Upper lobe of right lung (tissue), 1 donor: ENCODE measurements at regions not wholly inside any gene's neighbourhood (a gene's known extent, or its start where the extent isn't known, plus 50 kb on each side); places are given as distances from the start of the nearest gene placed in this dataset.
A peak's percentile ranks its signal among the peaks of the same experiment; 100 is the strongest.

ENCODE experiments used
- ATAC-seq: fragments of 200-7000 bp; cut with Tn5 transposase; one replicate; pipeline ENCODE4 v1.9.1; 2020; ENCODE audit warnings: mild to moderate bottlenecking, moderate library complexity
- DNase-seq: peaks from one replicate; pipeline ENCODE4 v3.0.0-alpha.2; 2020
- H3K27ac ChIP-seq: fragments of 200-600 bp; one replicate; pipeline ENCODE4 v1.8.0; 2022
- H3K27me3 ChIP-seq: fragments of 200-600 bp; one replicate; pipeline ENCODE4 v1.8.0; 2022; ENCODE audit warnings: mild to moderate bottlenecking
- H3K36me3 ChIP-seq: fragments of 200-600 bp; one replicate; pipeline ENCODE4 v1.8.0; 2022
- H3K4me1 ChIP-seq: fragments of 200-600 bp; one replicate; pipeline ENCODE4 v1.8.0; 2022
- H3K4me3 ChIP-seq: fragments of 200-600 bp; one replicate; pipeline ENCODE4 v1.8.0; 2022; ENCODE audit warnings: mild to moderate bottlenecking
- H3K9me3 ChIP-seq: fragments of 200-600 bp; one replicate; pipeline ENCODE4 v1.8.0; 2022
- intact Hi-C: fragments of 100-400 bp; cut with DNase I; formaldehyde crosslinking; loops from one replicate; pipeline ENCODE4 v1.11.0; 2022
- TF ChIP-seq, protein P1 (sequence below): fragments of 200-600 bp; IDR thresholded peaks from one replicate; pipeline ENCODE4 v1.8.0; 2022; ENCODE audit warnings: antibody characterized with exemption
- donor health status: DM: no; HTN: yes; CAD: no; lungs with severe emphysema.

DNA sequence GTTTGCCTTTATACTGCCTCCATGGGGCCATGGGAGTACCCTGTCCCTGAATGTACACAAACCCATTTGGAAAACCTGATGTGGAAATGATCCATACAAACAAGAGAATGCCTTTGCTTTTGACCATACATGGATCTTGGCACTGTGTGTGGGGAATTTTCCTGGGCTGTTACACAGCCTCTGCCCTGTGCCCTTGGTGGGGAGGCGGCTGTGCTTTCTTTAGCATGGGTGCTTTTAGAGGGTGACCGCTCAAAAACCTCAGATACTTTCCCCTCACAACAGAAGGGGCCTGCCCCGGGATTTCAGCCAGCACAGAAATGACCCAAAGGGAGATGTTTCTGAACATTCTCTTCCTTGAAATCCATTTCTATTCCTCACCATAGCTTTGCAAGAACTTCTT is 194.8 kb downstream of the LMO4 start:
- intact Hi-C loops, result no loop called here
- H3K4me3 ChIP-seq, result no peak overlapping the region
- H3K36me3 ChIP-seq, result no peaks in the 10 kb centered on the region
- no peaks in the 10 kb centered on the region for H3K9me3 ChIP-seq
- ATAC-seq (no peak), DNase-seq (no peak)
- H3K27ac ChIP-seq, result no peak overlapping the region
- TF ChIP-seq, protein P1, sequence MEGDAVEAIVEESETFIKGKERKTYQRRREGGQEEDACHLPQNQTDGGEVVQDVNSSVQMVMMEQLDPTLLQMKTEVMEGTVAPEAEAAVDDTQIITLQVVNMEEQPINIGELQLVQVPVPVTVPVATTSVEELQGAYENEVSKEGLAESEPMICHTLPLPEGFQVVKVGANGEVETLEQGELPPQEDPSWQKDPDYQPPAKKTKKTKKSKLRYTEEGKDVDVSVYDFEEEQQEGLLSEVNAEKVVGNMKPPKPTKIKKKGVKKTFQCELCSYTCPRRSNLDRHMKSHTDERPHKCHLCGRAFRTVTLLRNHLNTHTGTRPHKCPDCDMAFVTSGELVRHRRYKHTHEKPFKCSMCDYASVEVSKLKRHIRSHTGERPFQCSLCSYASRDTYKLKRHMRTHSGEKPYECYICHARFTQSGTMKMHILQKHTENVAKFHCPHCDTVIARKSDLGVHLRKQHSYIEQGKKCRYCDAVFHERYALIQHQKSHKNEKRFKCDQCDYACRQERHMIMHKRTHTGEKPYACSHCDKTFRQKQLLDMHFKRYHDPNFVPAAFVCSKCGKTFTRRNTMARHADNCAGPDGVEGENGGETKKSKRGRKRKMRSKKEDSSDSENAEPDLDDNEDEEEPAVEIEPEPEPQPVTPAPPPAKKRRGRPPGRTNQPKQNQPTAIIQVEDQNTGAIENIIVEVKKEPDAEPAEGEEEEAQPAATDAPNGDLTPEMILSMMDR, result no peak
- H3K27me3 ChIP-seq, result no peaks in the 10 kb centered on the region
- no peaks in the 10 kb centered on the region for H3K4me1 ChIP-seq

DNA sequence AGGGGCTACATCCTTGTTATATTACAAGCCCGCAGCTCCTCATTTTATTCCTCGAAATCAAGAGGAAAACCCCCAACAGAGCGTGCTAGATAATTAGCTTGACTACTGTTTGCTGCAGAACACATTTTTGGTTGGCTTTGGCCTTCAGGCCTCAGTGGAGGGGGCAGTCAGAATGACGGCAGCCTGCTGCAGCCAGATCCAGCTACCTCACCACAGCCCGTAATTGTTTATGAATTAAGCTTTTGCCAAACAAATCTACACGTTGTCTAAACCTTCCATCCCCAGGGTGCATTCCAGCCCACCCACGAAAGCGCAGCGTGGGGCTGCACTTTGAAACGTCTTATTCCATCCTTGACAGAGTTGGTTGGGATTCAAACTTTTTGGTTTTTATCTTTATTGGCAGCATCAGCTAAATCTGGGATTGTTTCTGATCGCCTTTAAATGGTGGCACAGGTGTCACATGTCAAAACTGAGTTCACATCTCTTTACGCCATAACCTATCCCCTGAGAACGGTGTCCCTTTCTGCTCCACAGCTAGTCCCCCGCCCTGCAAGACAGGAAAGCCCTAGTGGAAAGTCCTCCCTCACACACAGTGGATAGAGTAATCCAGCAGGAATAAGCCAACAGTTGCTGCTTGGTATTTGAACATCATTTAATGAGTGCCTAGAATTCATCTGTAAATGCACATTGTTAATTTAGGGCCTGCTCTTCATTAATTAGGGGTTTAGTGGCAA is 195.5 kb downstream of the LMO4 start:
- no peak overlapping the region for H3K27ac ChIP-seq
- no peaks in the 10 kb centered on the region for H3K27me3 ChIP-seq
- no peak overlapping the region for H3K4me3 ChIP-seq
- DNase-seq (no peak), ATAC-seq (no peak)
- H3K36me3 ChIP-seq, result no peaks in the 10 kb centered on the region
- intact Hi-C loops, result no loop called here
- H3K4me1 ChIP-seq, result no peaks in the 10 kb centered on the region
- no peaks in the 10 kb centered on the region for H3K9me3 ChIP-seq
- TF ChIP-seq, protein P1, result no peak

DNA sequence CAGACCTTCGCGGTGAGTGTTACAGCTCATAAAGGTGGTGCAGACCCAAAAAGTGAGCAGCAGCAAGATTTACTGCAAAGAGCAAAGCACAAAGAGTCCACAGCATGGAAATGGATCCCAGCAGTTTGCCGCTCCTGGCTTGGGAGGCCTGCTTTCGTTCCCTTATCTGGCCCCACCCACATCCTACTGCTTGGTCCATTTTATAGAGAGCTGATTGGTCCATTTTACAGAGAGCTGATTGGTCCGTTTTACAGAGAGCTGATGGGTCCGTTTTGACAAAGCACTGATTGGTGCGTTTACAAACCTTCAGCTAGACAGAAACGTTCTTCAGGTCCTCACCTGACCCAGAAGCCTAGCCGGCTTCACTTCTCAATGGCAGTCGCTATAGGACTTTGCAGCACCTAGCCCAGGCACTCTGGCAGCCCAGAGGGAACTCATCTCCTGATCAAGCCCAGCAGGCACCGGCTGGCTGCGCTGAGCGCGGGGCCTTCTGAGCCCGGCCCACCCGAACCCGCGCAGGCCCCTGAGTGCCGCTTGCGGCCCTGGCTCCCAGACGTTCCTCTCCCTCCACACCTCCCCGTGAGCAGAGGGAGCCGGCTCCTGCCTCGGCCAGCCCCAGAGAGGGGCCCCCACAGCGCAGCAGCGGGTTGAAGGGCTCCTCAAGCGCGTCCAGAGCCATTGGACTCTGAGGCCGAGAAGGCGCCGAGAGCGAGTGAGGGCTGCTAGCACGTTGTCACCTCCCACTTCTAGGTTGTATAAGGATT is 200.3 kb downstream of the LMO4 start:
- Histone ChIP-seq H3K4me3 (no peak overlapping the region), H3K36me3 (no peaks in the 10 kb centered on the region), H3K27me3 (no peaks in the 10 kb centered on the region), H3K4me1 (no peaks in the 10 kb centered on the region), H3K27ac (no peak overlapping the region), H3K9me3 (no peaks in the 10 kb centered on the region)
- DNase-seq (no peak), ATAC-seq (no peak)
- TF ChIP-seq, protein P1, result no peak
- intact Hi-C loops, result no loop called here

DNA sequence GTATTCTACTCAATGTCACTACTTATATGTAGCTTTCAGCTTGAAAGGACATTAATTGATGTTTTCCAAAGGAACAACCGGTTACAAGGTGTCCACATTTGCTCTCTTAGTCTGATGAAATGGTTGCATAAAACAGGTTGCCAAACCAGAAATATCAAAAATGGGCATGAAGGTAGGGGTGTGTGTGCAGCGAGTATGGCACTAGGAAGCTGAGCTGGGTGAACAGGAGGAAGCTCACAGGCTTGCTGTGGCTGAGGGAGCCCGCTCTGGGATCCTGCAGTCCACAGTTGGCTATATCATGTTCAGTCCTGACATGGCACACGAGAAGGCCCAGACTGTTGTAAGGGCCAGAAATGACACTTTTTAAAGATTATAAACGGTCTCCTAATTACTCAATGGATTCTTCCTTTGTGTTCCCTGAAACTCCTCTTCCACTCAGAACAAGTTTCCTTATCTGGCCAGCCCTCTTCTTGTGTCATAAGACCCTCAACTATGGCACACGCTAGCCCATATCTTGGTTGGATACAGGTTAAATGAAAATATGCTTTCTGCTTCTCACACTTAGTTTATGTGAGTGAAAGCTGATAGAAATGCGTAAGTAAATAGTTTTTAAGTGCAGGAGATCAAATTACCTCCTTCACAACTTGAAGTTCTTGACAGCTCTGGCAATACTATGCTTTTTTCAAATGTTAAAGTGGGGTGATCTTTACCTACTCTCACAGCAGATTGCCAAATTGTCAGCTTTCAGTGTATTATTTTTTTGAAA is 201.5 kb downstream of the LMO4 start:
- no peaks in the 10 kb centered on the region for H3K36me3 ChIP-seq
- H3K4me1 ChIP-seq, result no peaks in the 10 kb centered on the region
- no peak overlapping the region for H3K27ac ChIP-seq
- intact Hi-C loops, result no loop called here
- no peaks in the 10 kb centered on the region for H3K27me3 ChIP-seq
- H3K9me3 ChIP-seq, result no peaks in the 10 kb centered on the region
- DNase-seq (no peak), ATAC-seq (peak; percentile 62)
- TF ChIP-seq, protein P1, result no peak
- no peak overlapping the region for H3K4me3 ChIP-seq

DNA sequence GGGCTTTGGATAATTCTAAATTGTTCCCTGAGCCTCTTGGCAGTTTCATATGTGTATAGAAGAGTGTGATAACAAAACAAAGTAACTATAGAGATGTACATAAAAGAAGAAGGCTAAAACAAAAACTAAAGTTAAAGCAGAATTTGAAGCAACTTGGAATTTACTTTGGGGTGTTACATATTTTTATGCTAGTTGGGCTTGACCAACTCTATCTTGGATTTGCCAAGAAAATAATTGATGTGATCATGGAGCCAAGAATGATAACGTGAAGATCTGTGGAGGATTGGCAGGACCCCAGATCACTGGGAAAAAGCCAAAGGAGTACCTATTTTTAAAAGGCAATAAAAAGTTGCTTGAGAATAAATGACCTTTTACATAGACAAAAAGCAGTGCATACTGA is 206.9 kb downstream of the LMO4 start:
- TF ChIP-seq, protein P1, result no peak
- no peak for DNase-seq
- Histone ChIP-seq H3K9me3 (no peaks in the 10 kb centered on the region), H3K27ac (no peak overlapping the region), H3K4me1 (no peaks in the 10 kb centered on the region), H3K4me3 (no peak overlapping the region), H3K27me3 (no peaks in the 10 kb centered on the region), H3K36me3 (no peaks in the 10 kb centered on the region)
- ATAC-seq, result no peak
- intact Hi-C loops, result no loop called here
